ENCODE measurements at regions not wholly inside any gene's neighbourhood (a gene's known extent, or its start where the extent isn't known, plus 50 kb on each side); places are given as distances from the start of the nearest gene placed in this dataset.

- Histone ChIP-seq H3K4me3 (ENCODE audit: control extremely low read depth in 1 of 5, extremely low read depth in 1 of 5, insufficient read depth in 1 of 5, low read depth in 2 of 5, low read length in 4 of 5) (no peak overlapping the region), H3K36me3 (replicated peaks in 1 of 2; ENCODE audit: control extremely low read depth in 1 of 2, control insufficient read depth in 1 of 2, extremely low read depth in 1 of 2, insufficient read depth in 2 of 2, low read length in 1 of 2) (no peaks in the 10 kb centered on the region)
These were observed 76.4 kb upstream of the PARD3B start for GRCh38 chr2:204468746-204469429.

GRCh38 chr2:204470178-204470620, 75.1 kb upstream of the PARD3B start:
- DNase-seq, result no peak
- Mint-ChIP-seq H3K4me1 (no peaks in the 10 kb centered on the region), H3K9me3 (ENCODE audit: insufficient read depth) (no peaks in the 10 kb centered on the region), H3K4me3 (no peak overlapping the region), H3K27me3 (no peaks in the 10 kb centered on the region), H3K27ac (no peak overlapping the region)
- Histone ChIP-seq H3K4me3 (ENCODE audit: control extremely low read depth in 1 of 5, extremely low read depth in 1 of 5, insufficient read depth in 1 of 5, low read depth in 2 of 5, low read length in 4 of 5) (no peak overlapping the region), H3K27ac (ENCODE audit: low read length in 2 of 2) (no peak overlapping the region), H3K79me2 (ENCODE audit: control insufficient read depth, insufficient read depth, low read length) (no peaks in the 10 kb centered on the region), H3K4me1 (ENCODE audit: control insufficient read depth in 2 of 2, insufficient read depth in 2 of 2, low read length in 2 of 2) (no peaks in the 10 kb centered on the region), H3K27me3 (replicated peaks in 1 of 4; ENCODE audit: control extremely low read depth in 1 of 4, control insufficient read depth in 3 of 4, insufficient read depth in 4 of 4, low read length in 3 of 4) (no peaks in the 10 kb centered on the region), H3K36me3 (replicated peaks in 1 of 2; ENCODE audit: control extremely low read depth in 1 of 2, control insufficient read depth in 1 of 2, extremely low read depth in 1 of 2, insufficient read depth in 2 of 2, low read length in 1 of 2) (no peaks in the 10 kb centered on the region), H3K4me2 (replicated peaks; ENCODE audit: low read depth, low read length, poor library complexity, severe bottlenecking) (no peak overlapping the region), H3K9me3 (ENCODE audit: control extremely low read depth in 1 of 3, control insufficient read depth in 2 of 3, insufficient read depth in 1 of 3, low read length in 2 of 3) (no peaks in the 10 kb centered on the region), H4K20me1 (ENCODE audit: control insufficient read depth, insufficient read depth, low read length, poor library complexity, severe bottlenecking) (no peaks in the 10 kb centered on the region), H2AFZ (ENCODE audit: insufficient read depth, low read depth, low read length, poor library complexity, severe bottlenecking) (no peak overlapping the region), H3K9ac (ENCODE audit: low read length) (no peak overlapping the region)
- WGBS (ENCODE audit: insufficient coverage), result no CpG with 5 or more reads among the region's 4 CpGs
- ChIA-PET CTCF (no interaction called here), POLR2A (no interaction called here)
- intact Hi-C loops (cut with micrococcal nuclease), result no loop called here
- no peak for ATAC-seq (ENCODE audit: low read depth)
- no peak for TF ChIP-seq CTCF (IDR thresholded peaks at IDR 0.05)
- no peak for TF ChIP-seq EZH2 (IDR thresholded peaks at IDR 0.05; ENCODE audit: borderline replicate concordance, insufficient read depth, low read depth, low read length, poor library complexity, severe bottlenecking)

More at GRCh38 chr2:204468746-204469429, 76.4 kb upstream of the PARD3B start:
- POLR2A ChIA-PET, result no interaction called here
- no peaks in the 10 kb centered on the region for H3K27me3 ChIP-seq (replicated peaks in 1 of 4; ENCODE audit: control extremely low read depth in 1 of 4, control insufficient read depth in 3 of 4, insufficient read depth in 4 of 4, low read length in 3 of 4)
- no peak for DNase-seq
- H3K27ac ChIP-seq (ENCODE audit: low read length in 2 of 2), result no peak overlapping the region
- Mint-ChIP-seq H3K27me3 (no peaks in the 10 kb centered on the region), H3K9me3 (ENCODE audit: insufficient read depth) (no peaks in the 10 kb centered on the region), H3K4me3 (no peak overlapping the region), H3K4me1 (no peaks in the 10 kb centered on the region), H3K27ac (no peak overlapping the region)
- no peak for ATAC-seq (ENCODE audit: low read depth)
- no peak overlapping the region for H3K9ac ChIP-seq (ENCODE audit: low read length)
- H4K20me1 ChIP-seq (ENCODE audit: control insufficient read depth, insufficient read depth, low read length, poor library complexity, severe bottlenecking), result no peaks in the 10 kb centered on the region
- H3K79me2 ChIP-seq (ENCODE audit: control insufficient read depth, insufficient read depth, low read length), result no peaks in the 10 kb centered on the region
- 95% methylated on average over 3 of the region's 4 CpGs for WGBS (ENCODE audit: insufficient coverage)
- intact Hi-C loops (cut with micrococcal nuclease), result no loop called here
- H3K4me2 ChIP-seq (replicated peaks; ENCODE audit: low read depth, low read length, poor library complexity, severe bottlenecking), result no peak overlapping the region
- no peaks in the 10 kb centered on the region for H3K4me1 ChIP-seq (ENCODE audit: control insufficient read depth in 2 of 2, insufficient read depth in 2 of 2, low read length in 2 of 2)
- TF ChIP-seq EZH2 (IDR thresholded peaks at IDR 0.05; ENCODE audit: borderline replicate concordance, insufficient read depth, low read depth, low read length, poor library complexity, severe bottlenecking), result no peak
- no peak for TF ChIP-seq CTCF (IDR thresholded peaks at IDR 0.05)
- H3K9me3 ChIP-seq (ENCODE audit: control extremely low read depth in 1 of 3, control insufficient read depth in 2 of 3, insufficient read depth in 1 of 3, low read length in 2 of 3), result no peaks in the 10 kb centered on the region
- CTCF ChIA-PET, result no interaction called here
- no peak overlapping the region for H2AFZ ChIP-seq (ENCODE audit: insufficient read depth, low read depth, low read length, poor library complexity, severe bottlenecking)
